GM12892 (cell line): ENCODE measurements at regions not wholly inside any gene's neighbourhood (a gene's known extent, or its start where the extent isn't known, plus 50 kb on each side); places are given as distances from the start of the nearest gene placed in this dataset.

ENCODE experiments used
- POLR2A ChIP-seq: IDR thresholded peaks from 2 replicates; pipeline ENCODE4 v1.6.1; 2011; ENCODE audit warnings: low read depth, low read length, control low read depth
- POLR2AphosphoS5 ChIP-seq: IDR thresholded peaks from 2 replicates; pipeline ENCODE4 v1.6.1; 2011; ENCODE audit warnings: low read depth, low read length, control low read depth
- TAF1 ChIP-seq: IDR thresholded peaks from 2 replicates; pipeline ENCODE4 v1.6.1; 2011; ENCODE audit warnings: low read depth, mild to moderate bottlenecking, control low read depth, low read length, borderline replicate concordance

DNA sequence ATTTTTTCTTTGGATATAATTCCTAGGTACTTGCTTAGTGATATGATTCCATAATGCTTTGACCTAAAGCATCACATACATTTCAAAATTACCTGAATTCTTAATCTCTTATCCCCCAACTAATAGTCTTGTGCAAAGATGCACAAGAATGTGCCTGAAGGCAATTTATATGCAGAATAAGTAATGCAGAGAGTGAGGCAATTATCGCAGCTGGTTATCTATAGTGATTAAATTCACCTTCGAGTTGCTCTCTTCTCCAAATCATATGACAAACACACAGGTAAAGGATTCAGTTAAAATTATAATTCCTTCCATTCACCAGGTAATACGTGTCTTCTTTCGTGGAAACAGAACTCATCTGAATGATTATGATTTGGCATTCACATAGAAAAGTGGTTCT is 717.3 kb downstream of the MRPL39 start:
- TF ChIP-seq POLR2A (no peak), POLR2AphosphoS5 (no peak), TAF1 (no peak)
